HFF-Myc (cell line): ENCODE measurements at regions not wholly inside any gene's neighbourhood (a gene's known extent, or its start where the extent isn't known, plus 50 kb on each side); places are given as distances from the start of the nearest gene placed in this dataset.

Source experiments
- DNase-seq: peaks from one replicate; pipeline ENCODE4 v3.0.0-alpha.2; 2011; ENCODE audit warnings: low read depth; ENCODE audit errors: extremely low read depth
- H3K4me3 ChIP-seq: replicated peaks from 2 replicates; pipeline ENCODE4 v1.5.1; 2011; ENCODE audit warnings: low read depth, mild to moderate bottlenecking, control low read depth, low read length
- CTCF ChIP-seq: IDR thresholded peaks from 2 replicates; pipeline ENCODE4 v1.5.1; 2012; ENCODE audit warnings: mild to moderate bottlenecking, low read depth, low read length, control low read depth; ENCODE audit errors: missing control alignments

GRCh38 chr12:107359382-107359781, 266.0 kb upstream of the CRY1 start:
- no peak overlapping the region for H3K4me3 ChIP-seq
- TF ChIP-seq CTCF, result no peak
- DNase-seq, result no peak

- no peak overlapping the region for H3K4me3 ChIP-seq
- TF ChIP-seq CTCF, result no peak
- DNase-seq, result no peak
Observed at GRCh38 chr12:107360033-107360432, 266.7 kb upstream of the CRY1 start.

- no peak for TF ChIP-seq CTCF
- no peak overlapping the region for H3K4me3 ChIP-seq
- no peak for DNase-seq
Observed at GRCh38 chr12:107360482-107360881, 267.1 kb upstream of the CRY1 start.

GRCh38 chr12:107361970-107362369, 268.6 kb upstream of the CRY1 start:
- no peak for TF ChIP-seq CTCF
- DNase-seq, result no peak
- no peak overlapping the region for H3K4me3 ChIP-seq

GRCh38 chr12:107362960-107363359, 269.6 kb upstream of the CRY1 start:
- no peak for TF ChIP-seq CTCF
- no peak for DNase-seq
- H3K4me3 ChIP-seq, result no peak overlapping the region

- no peak for TF ChIP-seq CTCF
- no peak overlapping the region for H3K4me3 ChIP-seq
- no peak for DNase-seq
Observed at GRCh38 chr12:107364875-107365518, 271.6 kb upstream of the CRY1 start.

- H3K4me3 ChIP-seq, result no peak overlapping the region
- no peak for DNase-seq
Observed at GRCh38 chr12:107365703-107366102, 272.4 kb upstream of the CRY1 start.

More at GRCh38 chr12:107365703-107366102, 272.4 kb upstream of the CRY1 start:
- TF ChIP-seq CTCF, result no peak
